ENCODE measurements at regions not wholly inside any gene's neighbourhood (a gene's known extent, or its start where the extent isn't known, plus 50 kb on each side); places are given as distances from the start of the nearest gene placed in this dataset.

DNA sequence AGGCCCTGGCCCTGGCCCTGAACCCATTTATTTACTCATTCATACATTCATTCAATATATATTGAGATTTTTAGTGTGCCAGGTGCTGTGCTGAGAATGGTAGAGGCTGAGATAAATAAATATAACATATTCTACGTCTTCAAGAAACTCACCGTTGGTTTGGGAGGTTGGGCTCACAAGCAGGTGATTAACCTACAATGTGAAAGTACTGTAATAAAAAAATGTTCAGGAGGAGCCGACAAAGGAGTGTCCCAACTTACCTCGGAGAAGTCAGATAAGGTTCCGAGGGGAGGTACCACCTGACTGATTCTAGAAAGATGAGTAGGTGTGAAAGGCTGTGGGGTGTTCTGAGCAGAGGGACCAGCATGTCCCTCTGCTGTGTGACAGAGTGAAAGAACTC lies 479.6 kb upstream of the KLF4 start:
- no peaks in the 10 kb centered on the region for H3K36me3 Mint-ChIP-seq (ENCODE audit: low read depth)
- peaks cover 7% of the 10 kb centered on the region for H3K9me3 Mint-ChIP-seq
- no peaks in the 10 kb centered on the region for H3K4me1 Mint-ChIP-seq
- no peak for ATAC-seq (replicated peaks)
- H3K4me3 Mint-ChIP-seq: no peak overlapping the region
- no peaks in the 10 kb centered on the region for H3K27me3 Mint-ChIP-seq
- no peak overlapping the region for H3K27ac Mint-ChIP-seq

DNA sequence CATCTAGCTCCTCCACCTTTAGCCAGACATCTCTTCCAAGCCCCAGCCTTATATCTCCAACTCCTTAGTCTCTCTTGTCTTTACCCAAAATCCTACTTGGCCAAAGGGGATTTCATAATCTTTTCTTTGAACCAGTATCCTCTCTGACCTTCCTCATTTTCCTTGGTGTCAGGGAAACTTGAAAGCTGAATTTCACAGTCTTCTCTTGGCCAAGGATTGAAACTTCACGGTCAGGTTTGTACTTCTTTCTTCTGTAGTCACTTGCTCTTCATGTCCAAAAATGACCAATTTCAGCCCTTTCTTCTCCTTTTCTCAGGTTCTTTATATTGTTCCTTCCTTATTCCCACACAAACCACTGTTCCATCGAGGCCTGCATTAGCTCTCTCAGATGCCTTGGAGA lies 473.7 kb upstream of the KLF4 start:
- Mint-ChIP-seq H3K4me1 (no peaks in the 10 kb centered on the region), H3K27me3 (no peaks in the 10 kb centered on the region), H3K4me3 (no peak overlapping the region), H3K36me3 (ENCODE audit: low read depth) (no peaks in the 10 kb centered on the region), H3K9me3 (peaks cover 18% of the 10 kb centered on the region), H3K27ac (no peak overlapping the region)
- ATAC-seq (replicated peaks): no peak

DNA sequence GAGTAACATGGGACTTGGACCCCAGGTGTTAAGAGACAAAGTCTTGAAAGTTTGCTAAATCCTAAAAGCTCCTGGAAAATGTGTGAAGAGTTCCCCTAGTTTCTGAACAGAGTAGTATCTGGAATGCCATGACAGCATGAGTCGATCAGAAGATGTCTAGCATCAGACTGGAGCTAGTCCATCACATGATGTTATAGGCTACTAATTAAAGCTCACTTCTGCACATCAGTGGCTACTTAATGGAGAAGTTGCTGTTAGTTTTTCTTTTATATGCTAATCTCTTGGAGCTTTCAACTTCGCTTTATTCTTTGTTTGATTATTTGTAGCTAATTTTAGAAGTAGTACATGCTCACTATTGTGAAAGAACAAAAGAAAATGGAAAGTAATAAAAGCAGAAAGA lies 471.3 kb upstream of the KLF4 start:
- no peak overlapping the region for H3K4me3 Mint-ChIP-seq
- ATAC-seq (replicated peaks): no peak

DNA sequence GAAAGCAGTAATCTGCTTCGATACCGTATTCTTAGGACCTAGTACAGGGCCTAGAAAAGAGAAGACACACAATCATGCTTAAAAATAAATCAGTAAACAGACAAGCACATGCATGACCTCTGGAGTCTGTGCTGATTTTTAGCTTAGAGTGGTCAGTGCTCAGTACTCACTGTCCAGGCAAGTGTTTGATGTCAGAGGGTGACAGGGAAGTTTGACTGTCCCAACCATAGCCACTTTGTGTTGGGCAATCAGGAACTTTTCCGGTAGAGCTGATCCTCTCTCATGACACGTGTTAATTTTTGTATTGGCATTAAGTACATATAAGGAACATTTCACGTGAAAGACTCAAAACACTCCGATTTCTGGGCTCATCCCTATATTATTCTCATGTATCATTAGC lies 464.7 kb upstream of the KLF4 start:
- Mint-ChIP-seq H3K27me3 (no peaks in the 10 kb centered on the region), H3K9me3 (peaks cover 10% of the 10 kb centered on the region), H3K4me1 (no peaks in the 10 kb centered on the region), H3K27ac (no peak overlapping the region), H3K36me3 (ENCODE audit: low read depth) (no peaks in the 10 kb centered on the region), H3K4me3 (no peak overlapping the region)
- no peak for ATAC-seq (replicated peaks)

More for the DNA sequence above, 471.3 kb upstream of the KLF4 start:
- Mint-ChIP-seq H3K36me3 (ENCODE audit: low read depth) (no peaks in the 10 kb centered on the region), H3K4me1 (no peaks in the 10 kb centered on the region), H3K9me3 (peaks cover 12% of the 10 kb centered on the region), H3K27ac (no peak overlapping the region), H3K27me3 (no peaks in the 10 kb centered on the region)

DNA sequence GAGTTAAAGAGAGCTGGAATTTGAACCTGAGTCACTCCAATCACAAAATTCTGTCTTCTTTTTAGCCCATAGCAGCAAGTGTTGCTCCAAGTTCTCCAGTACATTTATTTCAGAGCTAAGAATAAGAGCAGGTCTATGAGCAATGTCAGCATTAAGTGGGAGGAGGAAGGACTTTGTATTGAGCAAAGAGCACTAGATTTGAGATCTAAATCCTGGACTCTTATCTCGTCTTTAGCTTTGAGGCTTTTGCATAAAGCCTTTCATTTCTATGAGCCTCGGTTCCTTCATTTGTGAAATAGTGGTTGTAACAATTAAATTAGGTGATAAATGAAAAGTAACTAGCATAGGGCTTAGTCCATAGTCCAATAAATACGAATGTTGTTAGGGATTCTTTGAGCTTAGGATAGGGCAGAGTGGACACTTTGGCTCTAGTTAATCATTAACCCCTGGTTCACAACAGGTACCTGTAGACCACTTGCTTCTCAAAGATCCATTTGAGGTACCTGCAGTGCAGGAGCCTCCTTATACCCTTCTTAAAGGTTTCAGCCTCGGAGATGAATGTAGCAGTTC lies 464.1 kb upstream of the KLF4 start:
- no peaks in the 10 kb centered on the region for H3K36me3 Mint-ChIP-seq (ENCODE audit: low read depth)
- no peak for ATAC-seq (replicated peaks)
- no peaks in the 10 kb centered on the region for H3K27me3 Mint-ChIP-seq
- no peak overlapping the region for H3K27ac Mint-ChIP-seq
- H3K4me3 Mint-ChIP-seq: no peak overlapping the region
- H3K9me3 Mint-ChIP-seq: peaks cover 8% of the 10 kb centered on the region
- no peaks in the 10 kb centered on the region for H3K4me1 Mint-ChIP-seq

DNA sequence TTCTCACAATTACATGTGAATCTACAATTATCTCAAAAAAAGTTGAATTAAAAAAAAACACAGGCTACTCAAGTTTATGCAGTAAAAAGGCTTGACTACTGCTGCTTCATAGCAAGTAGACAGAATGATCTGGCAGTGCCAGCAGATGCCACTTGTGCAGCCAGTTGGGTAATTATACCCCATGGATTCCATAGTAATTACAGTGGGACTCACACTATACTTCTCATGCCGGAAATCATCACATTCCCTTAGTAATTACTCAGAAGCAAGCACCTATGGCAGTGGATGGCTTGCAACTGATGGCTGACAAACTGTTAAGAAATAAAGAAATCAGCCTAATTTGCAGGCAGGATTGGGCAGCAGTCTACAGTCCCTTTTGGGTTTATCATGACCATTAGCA lies 463.2 kb upstream of the KLF4 start:
- no peaks in the 10 kb centered on the region for H3K27me3 Mint-ChIP-seq

DNA sequence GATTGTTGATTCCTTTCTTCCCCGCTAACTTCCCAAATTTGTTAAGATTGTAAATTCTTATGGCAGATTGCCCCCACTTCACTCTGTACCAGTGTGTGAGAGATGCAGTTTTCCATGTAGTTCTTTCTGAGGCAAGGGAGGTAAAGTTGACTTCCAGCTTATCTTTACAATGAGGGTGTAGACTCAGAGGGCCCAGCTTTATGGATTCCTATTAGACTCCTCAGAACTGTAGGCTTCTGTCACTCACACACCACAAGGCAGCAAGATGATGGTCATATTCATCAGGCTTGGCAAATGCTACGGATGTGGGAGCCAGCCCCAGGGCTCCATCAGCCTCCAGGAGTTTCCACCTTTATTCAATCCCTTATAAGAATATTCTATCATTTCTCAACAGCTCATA lies 461.9 kb upstream of the KLF4 start:
- H3K9me3 Mint-ChIP-seq: peaks cover 8% of the 10 kb centered on the region
- H3K36me3 Mint-ChIP-seq (ENCODE audit: low read depth): no peaks in the 10 kb centered on the region
- no peak overlapping the region for H3K4me3 Mint-ChIP-seq
- ATAC-seq (replicated peaks): no peak
- no peaks in the 10 kb centered on the region for H3K4me1 Mint-ChIP-seq
- no peaks in the 10 kb centered on the region for H3K27me3 Mint-ChIP-seq
- no peak overlapping the region for H3K27ac Mint-ChIP-seq

More for the DNA sequence above, 463.2 kb upstream of the KLF4 start:
- Mint-ChIP-seq H3K4me1 (no peaks in the 10 kb centered on the region), H3K9me3 (peaks cover 8% of the 10 kb centered on the region), H3K36me3 (ENCODE audit: low read depth) (no peaks in the 10 kb centered on the region), H3K27ac (no peak overlapping the region), H3K4me3 (no peak overlapping the region)
- no peak for ATAC-seq (replicated peaks)

DNA sequence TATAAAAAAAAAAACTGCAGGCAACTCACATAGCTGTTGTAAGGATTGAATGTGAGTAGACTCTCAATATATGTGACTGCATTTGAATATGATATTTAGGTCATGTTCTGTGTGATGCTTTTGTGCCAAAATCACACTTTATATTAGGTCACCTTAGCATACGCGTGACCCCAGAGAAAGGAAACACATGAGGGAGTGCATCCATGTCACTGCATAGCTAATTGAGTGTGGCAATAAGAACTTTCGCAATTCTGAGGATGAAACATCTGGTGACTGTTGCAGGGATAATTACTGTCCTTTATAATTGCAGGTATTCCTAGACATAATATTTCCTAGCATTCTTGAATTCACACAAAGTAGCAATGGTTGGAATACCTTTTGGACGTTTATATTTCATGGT lies 459.5 kb upstream of the KLF4 start:
- Mint-ChIP-seq H3K27ac (no peak overlapping the region), H3K27me3 (no peaks in the 10 kb centered on the region), H3K4me1 (no peaks in the 10 kb centered on the region), H3K4me3 (no peak overlapping the region), H3K36me3 (ENCODE audit: low read depth) (no peaks in the 10 kb centered on the region), H3K9me3 (peaks cover 8% of the 10 kb centered on the region)
- no peak for ATAC-seq (replicated peaks)

DNA sequence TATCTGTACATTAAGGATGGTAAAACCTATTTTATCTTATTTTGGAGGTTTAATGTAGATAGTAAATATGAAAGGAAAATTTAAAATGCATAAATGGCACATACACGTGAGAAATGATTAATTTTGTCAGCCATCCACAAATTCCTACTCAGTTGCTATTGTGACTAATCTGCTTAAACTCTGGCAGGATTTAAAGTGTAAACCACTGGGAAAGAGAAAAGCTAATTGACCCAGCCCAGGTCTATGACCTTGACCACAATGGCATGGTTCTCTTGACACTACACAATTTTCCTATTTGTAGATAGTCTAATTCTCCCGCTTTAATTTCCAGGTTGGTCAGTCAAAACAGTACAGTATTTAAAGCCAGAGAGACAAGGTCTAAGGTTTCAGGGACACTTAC lies 459.0 kb upstream of the KLF4 start:
- no peak overlapping the region for H3K4me3 Mint-ChIP-seq
- ATAC-seq (replicated peaks): no peak
- H3K27me3 Mint-ChIP-seq: no peaks in the 10 kb centered on the region
- no peaks in the 10 kb centered on the region for H3K4me1 Mint-ChIP-seq
- no peaks in the 10 kb centered on the region for H3K36me3 Mint-ChIP-seq (ENCODE audit: low read depth)
- H3K27ac Mint-ChIP-seq: no peak overlapping the region
- H3K9me3 Mint-ChIP-seq: peaks cover 8% of the 10 kb centered on the region

DNA sequence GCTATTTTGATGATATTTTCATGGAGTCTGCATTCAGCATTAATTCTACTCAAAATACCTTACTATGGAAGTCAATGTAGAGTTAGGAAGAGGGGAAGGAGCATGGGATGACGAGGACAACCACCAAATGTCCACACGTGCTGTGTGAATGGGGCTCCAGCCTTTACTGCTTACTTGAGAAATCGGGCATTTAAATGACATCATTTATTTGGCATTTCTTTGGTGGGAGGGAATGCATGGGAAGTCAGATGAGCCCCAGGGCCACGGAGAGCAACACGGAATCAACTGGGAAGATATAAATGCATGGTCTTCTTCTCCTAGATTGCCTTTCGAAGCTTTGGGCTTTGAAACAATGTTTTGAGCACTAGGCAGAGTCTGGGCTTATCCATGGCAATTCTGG lies 458.5 kb upstream of the KLF4 start:
- Mint-ChIP-seq H3K4me1 (no peaks in the 10 kb centered on the region), H3K27ac (no peak overlapping the region), H3K9me3 (peaks cover 8% of the 10 kb centered on the region), H3K27me3 (no peaks in the 10 kb centered on the region), H3K4me3 (no peak overlapping the region), H3K36me3 (ENCODE audit: low read depth) (no peaks in the 10 kb centered on the region)
- ATAC-seq (replicated peaks): no peak

DNA sequence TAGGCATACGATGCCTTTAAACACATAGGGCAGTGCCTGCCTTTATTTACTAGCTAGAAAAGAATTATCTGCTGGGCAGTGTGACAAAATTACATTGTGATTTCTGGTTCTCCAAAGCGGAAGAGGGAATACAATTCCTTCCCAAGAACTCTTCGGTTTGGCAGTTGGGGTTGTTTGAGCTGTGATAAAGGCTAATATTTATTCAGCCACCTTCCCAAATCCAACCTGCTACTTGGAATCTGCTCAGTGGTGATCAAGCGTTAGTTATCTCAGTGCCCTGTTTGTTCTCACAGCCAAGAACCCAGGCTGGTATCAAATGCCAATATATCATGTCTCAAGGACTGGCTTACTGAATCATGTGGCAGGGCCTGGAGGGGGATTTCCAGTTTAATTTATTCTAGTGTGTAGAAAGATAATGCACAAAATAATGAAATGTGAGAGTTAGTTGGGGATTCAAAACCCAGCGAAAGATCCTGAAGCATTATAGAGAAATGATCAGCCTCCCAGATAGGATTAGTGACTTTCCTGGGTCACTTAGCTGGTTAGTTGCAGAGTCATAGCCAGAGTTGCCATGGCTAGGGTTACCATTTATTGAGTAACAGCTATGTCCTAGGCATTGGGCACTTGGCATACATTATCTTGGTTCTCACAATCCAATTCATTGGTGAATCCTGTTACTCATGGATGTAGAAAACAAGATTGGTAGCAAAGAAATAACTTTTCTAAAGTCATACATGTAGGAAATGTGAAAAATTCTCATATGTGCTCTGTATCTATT lies 457.0 kb upstream of the KLF4 start:
- peaks cover 14% of the 10 kb centered on the region for H3K9me3 Mint-ChIP-seq
- no peaks in the 10 kb centered on the region for H3K27me3 Mint-ChIP-seq
- H3K4me3 Mint-ChIP-seq: no peak overlapping the region
- H3K36me3 Mint-ChIP-seq (ENCODE audit: low read depth): no peaks in the 10 kb centered on the region
- H3K27ac Mint-ChIP-seq: no peak overlapping the region
- no peak for ATAC-seq (replicated peaks)
- no peaks in the 10 kb centered on the region for H3K4me1 Mint-ChIP-seq

DNA sequence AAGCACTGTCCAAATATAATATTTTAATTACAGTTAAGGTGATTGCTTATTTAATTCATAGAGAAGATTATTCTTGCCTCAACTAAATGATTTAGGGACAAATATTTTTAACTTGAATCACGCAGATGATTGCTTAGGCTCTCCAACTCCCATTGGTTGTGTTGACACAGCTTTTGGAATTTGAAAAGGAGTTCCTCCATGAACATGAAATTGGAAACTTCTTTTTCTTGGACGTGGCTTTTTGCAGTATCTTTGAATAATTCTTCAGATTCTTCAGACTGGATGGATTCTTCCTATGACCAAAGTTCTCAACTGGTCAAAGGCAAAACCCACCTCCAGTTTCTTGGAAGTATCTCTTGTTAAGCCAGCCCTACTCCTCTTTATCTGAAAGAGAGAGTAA lies 456.4 kb upstream of the KLF4 start:
- ATAC-seq (replicated peaks): no peak
- no peaks in the 10 kb centered on the region for H3K27me3 Mint-ChIP-seq
- no peaks in the 10 kb centered on the region for H3K36me3 Mint-ChIP-seq (ENCODE audit: low read depth)
- H3K27ac Mint-ChIP-seq: no peak overlapping the region
- no peaks in the 10 kb centered on the region for H3K4me1 Mint-ChIP-seq
- peaks cover 12% of the 10 kb centered on the region for H3K9me3 Mint-ChIP-seq
- H3K4me3 Mint-ChIP-seq: no peak overlapping the region

DNA sequence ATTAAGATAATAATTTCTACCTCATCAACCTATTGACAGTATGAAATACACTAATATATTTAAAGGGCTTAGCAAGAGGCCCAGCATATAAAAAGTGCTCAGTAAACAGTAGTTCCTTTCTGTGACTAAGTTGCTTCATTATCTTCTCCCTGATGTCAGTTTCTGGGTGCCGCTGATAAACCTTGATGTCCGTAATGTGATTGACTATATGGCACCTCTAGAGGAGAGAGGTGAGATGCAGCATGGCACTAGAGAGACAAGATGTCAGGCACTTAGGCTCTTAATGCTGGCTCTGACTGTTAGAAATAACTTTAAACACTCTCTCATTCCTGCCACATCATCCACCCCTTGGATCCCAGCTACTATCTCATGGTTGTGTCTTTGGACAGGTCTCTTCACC lies 455.9 kb upstream of the KLF4 start:
- H3K27me3 Mint-ChIP-seq: no peaks in the 10 kb centered on the region
- no peak for ATAC-seq (replicated peaks)
- H3K9me3 Mint-ChIP-seq: peaks cover 12% of the 10 kb centered on the region
- no peak overlapping the region for H3K27ac Mint-ChIP-seq
- H3K36me3 Mint-ChIP-seq (ENCODE audit: low read depth): no peaks in the 10 kb centered on the region
- H3K4me1 Mint-ChIP-seq: no peaks in the 10 kb centered on the region
- H3K4me3 Mint-ChIP-seq: no peak overlapping the region

DNA sequence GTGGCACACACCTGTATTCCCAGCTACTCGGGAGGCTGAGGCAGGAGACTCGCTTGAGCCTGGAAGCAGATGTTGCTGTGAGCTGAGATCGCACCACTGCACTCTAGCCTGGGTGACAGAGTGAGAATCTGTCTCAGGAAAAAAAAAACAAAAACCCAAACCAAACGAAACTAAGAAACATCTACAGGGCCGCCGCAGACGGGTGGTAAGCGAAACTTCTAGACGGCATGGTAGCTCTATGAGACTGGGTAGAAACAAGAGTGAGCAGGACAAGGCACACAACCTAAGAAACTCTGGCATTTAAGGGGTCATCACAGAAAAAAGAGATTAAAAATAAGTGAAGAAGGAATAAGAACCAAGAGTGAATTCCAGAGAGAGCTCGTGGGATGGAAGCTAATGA lies 454.8 kb upstream of the KLF4 start:
- Mint-ChIP-seq H3K27ac (no peak overlapping the region), H3K4me3 (no peak overlapping the region), H3K27me3 (peaks cover 3% of the 10 kb centered on the region), H3K9me3 (peaks cover 16% of the 10 kb centered on the region), H3K4me1 (no peaks in the 10 kb centered on the region), H3K36me3 (ENCODE audit: low read depth) (no peaks in the 10 kb centered on the region)
- no peak for ATAC-seq (replicated peaks)

DNA sequence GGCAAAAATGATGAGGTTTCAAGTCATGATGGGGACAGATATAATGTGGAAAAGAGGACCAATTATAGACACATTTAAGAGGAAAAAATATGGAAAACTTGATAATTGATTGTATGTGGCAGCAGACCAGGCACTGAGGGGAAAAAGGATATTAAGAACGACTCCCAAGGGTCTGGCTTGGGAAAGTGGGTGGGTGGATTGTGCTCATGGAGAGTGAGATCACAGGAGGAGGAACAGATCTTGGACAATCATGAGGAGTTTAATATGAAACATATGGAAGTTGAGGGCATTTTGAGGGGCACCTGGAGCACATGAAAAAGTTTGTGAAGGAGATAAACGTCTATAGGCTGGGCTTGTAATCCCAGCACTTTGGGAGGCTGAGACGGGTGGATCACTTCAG lies 454.3 kb upstream of the KLF4 start:
- Mint-ChIP-seq H3K27me3 (peaks cover 3% of the 10 kb centered on the region), H3K4me1 (no peaks in the 10 kb centered on the region), H3K27ac (no peak overlapping the region), H3K4me3 (no peak overlapping the region), H3K36me3 (ENCODE audit: low read depth) (no peaks in the 10 kb centered on the region), H3K9me3 (peaks cover 16% of the 10 kb centered on the region)
- ATAC-seq (replicated peaks): no peak
